ENCODE measurements at regions not wholly inside any gene's neighbourhood (a gene's known extent, or its start where the extent isn't known, plus 50 kb on each side); places are given as distances from the start of the nearest gene placed in this dataset.

- TF ChIP-seq, protein P1, sequence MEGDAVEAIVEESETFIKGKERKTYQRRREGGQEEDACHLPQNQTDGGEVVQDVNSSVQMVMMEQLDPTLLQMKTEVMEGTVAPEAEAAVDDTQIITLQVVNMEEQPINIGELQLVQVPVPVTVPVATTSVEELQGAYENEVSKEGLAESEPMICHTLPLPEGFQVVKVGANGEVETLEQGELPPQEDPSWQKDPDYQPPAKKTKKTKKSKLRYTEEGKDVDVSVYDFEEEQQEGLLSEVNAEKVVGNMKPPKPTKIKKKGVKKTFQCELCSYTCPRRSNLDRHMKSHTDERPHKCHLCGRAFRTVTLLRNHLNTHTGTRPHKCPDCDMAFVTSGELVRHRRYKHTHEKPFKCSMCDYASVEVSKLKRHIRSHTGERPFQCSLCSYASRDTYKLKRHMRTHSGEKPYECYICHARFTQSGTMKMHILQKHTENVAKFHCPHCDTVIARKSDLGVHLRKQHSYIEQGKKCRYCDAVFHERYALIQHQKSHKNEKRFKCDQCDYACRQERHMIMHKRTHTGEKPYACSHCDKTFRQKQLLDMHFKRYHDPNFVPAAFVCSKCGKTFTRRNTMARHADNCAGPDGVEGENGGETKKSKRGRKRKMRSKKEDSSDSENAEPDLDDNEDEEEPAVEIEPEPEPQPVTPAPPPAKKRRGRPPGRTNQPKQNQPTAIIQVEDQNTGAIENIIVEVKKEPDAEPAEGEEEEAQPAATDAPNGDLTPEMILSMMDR (IDR thresholded peaks at IDR 0.05; ENCODE audit: low read length) = no peak
- TF ChIP-seq EZH2 (optimal IDR thresholded peaks at IDR 0.05; ENCODE audit: low read depth, low read length) (no peak), EZH2phosphoT487 (IDR thresholded peaks at IDR 0.05; ENCODE audit: low read length) (no peak)
Measured at GRCh38 chr10:44216073-44216472, 168.8 kb downstream of the CXCL12 start.
